ENCODE measurements at regions not wholly inside any gene's neighbourhood (a gene's known extent, or its start where the extent isn't known, plus 50 kb on each side); places are given as distances from the start of the nearest gene placed in this dataset.

DNA sequence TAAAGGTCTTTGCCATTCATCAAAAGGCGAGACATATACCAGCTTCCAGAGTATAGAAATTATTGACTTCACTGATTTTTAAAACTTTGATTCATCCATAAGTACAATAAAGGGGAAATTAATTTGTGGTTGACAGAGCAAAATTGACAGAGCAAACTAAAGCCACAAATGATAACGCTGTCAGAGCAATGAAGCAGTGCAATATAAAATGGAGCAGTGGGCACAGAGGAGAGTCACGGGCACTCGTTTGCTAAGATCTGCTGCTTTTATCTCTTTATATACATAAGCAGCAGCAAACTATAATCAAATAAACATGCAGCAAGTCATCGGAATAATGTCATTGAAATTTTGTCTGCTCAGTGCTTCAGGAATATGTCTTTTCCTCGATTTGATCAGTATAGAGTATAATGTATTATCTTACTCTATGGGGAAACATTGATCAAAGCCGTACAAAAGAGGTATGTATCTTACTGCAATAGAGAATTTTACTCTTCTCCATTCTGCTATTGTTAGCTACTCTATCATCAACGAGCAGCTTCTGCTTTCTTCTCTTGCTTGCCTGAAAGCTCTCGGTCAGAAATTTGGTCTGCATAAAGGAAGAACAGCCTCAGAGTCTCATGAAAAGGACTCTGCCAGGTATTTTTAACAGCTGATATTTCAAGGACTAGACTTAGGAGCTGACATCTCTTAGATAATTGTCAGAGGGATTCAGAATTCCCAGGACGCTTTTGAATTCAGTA, 546.0 kb upstream of the ARID1B start:
- Mint-ChIP-seq H3K4me3 (no peak overlapping the region), H3K27ac (ENCODE audit: unreplicated experiment) (no peak overlapping the region), H3K9me3 (peaks cover 1% of the 10 kb centered on the region), H3K27me3 (ENCODE audit: low read depth) (no peaks in the 10 kb centered on the region), H3K4me1 (no peaks in the 10 kb centered on the region), H3K36me3 (ENCODE audit: low read depth) (no peaks in the 10 kb centered on the region)
- TF ChIP-seq, protein P1, sequence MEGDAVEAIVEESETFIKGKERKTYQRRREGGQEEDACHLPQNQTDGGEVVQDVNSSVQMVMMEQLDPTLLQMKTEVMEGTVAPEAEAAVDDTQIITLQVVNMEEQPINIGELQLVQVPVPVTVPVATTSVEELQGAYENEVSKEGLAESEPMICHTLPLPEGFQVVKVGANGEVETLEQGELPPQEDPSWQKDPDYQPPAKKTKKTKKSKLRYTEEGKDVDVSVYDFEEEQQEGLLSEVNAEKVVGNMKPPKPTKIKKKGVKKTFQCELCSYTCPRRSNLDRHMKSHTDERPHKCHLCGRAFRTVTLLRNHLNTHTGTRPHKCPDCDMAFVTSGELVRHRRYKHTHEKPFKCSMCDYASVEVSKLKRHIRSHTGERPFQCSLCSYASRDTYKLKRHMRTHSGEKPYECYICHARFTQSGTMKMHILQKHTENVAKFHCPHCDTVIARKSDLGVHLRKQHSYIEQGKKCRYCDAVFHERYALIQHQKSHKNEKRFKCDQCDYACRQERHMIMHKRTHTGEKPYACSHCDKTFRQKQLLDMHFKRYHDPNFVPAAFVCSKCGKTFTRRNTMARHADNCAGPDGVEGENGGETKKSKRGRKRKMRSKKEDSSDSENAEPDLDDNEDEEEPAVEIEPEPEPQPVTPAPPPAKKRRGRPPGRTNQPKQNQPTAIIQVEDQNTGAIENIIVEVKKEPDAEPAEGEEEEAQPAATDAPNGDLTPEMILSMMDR (conservative IDR thresholded peaks at IDR 0.05): no peak
- DNase-seq (ENCODE audit: low read depth, low spot score): no peak

DNA sequence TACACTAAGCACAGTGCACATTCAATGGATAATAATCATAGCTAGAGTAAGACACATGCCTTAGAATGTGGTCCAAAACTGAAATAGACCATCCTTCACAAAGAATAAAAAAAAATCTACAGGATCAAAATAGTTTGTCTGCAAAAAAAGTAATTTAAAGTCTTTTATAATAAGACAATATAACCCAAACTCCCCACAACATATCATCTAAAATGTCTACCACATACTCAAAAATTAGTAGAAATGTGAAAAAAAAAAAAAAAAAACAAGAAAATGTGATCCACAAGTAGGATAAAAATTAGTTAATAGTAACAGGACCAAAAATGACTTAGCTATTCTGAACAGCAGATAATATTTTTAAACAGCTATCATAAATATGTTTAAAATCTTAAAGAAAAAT, 557.2 kb upstream of the ARID1B start:
- H3K4me3 Mint-ChIP-seq: no peak overlapping the region
- no peak overlapping the region for H3K27ac Mint-ChIP-seq (ENCODE audit: unreplicated experiment)
- H3K4me1 Mint-ChIP-seq: no peaks in the 10 kb centered on the region
- no peaks in the 10 kb centered on the region for H3K36me3 Mint-ChIP-seq (ENCODE audit: low read depth)
- TF ChIP-seq, protein P1 (conservative IDR thresholded peaks at IDR 0.05): no peak
- peaks cover 3% of the 10 kb centered on the region for H3K9me3 Mint-ChIP-seq
- no peaks in the 10 kb centered on the region for H3K27me3 Mint-ChIP-seq (ENCODE audit: low read depth)
- DNase-seq (ENCODE audit: low read depth, low spot score): no peak

- no peak overlapping the region for H3K4me3 Mint-ChIP-seq
- no peak for DNase-seq (ENCODE audit: low read depth, low spot score)
- H3K27me3 Mint-ChIP-seq (ENCODE audit: low read depth): no peaks in the 10 kb centered on the region
- no peaks in the 10 kb centered on the region for H3K4me1 Mint-ChIP-seq
- no peak overlapping the region for H3K27ac Mint-ChIP-seq (ENCODE audit: unreplicated experiment)
- peaks cover 15% of the 10 kb centered on the region for H3K9me3 Mint-ChIP-seq
- H3K36me3 Mint-ChIP-seq (ENCODE audit: low read depth): peaks cover 3% of the 10 kb centered on the region
- TF ChIP-seq, protein P1 (conservative IDR thresholded peaks at IDR 0.05): no peak
Observed at GRCh38 chr6:156205678-156206077, 571.5 kb upstream of the ARID1B start.

- Mint-ChIP-seq H3K4me1 (no peaks in the 10 kb centered on the region), H3K9me3 (no peaks in the 10 kb centered on the region), H3K36me3 (ENCODE audit: low read depth) (no peaks in the 10 kb centered on the region), H3K4me3 (no peak overlapping the region), H3K27me3 (ENCODE audit: low read depth) (no peaks in the 10 kb centered on the region), H3K27ac (ENCODE audit: unreplicated experiment) (no peak overlapping the region)
- TF ChIP-seq, protein P1 (conservative IDR thresholded peaks at IDR 0.05): no peak
- DNase-seq (ENCODE audit: low read depth, low spot score): no peak
Observed at GRCh38 chr6:156199182-156199581, 578.0 kb upstream of the ARID1B start.

DNA sequence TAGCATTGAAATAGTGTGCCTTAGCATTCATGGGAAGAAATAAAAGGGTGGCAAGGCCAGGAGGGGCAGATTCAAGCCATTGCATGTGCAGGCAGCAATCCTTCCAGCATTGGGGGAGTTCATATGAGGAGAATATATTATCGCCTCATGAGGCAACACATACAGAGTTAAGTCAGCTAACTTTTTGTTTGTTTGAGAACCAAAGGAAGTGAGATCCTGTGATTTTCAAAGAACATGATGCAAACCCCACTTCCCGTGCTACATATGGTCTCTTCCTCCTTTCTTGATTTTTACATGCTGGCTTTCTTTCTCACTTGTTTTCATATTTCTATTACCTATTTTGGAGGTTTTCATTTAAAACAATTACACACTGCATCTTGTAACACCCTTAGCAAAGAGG, 579.7 kb upstream of the ARID1B start:
- DNase-seq (ENCODE audit: low read depth, low spot score): no peak
- no peak overlapping the region for H3K4me3 Mint-ChIP-seq

More for the DNA sequence above, 579.7 kb upstream of the ARID1B start:
- no peaks in the 10 kb centered on the region for H3K27me3 Mint-ChIP-seq (ENCODE audit: low read depth)
- peaks cover 3% of the 10 kb centered on the region for H3K9me3 Mint-ChIP-seq
- no peak overlapping the region for H3K27ac Mint-ChIP-seq (ENCODE audit: unreplicated experiment)
- H3K4me1 Mint-ChIP-seq: no peaks in the 10 kb centered on the region
- H3K36me3 Mint-ChIP-seq (ENCODE audit: low read depth): no peaks in the 10 kb centered on the region
- TF ChIP-seq, protein P1 (conservative IDR thresholded peaks at IDR 0.05): no peak
